SK-N-SH treated with all-trans-retinoic acid at 6 μM for 48 hours (cell line): ENCODE measurements at regions not wholly inside any gene's neighbourhood (a gene's known extent, or its start where the extent isn't known, plus 50 kb on each side); places are given as distances from the start of the nearest gene placed in this dataset.

ENCODE experiments used
- ATAC-seq: fragments of 200-7000 bp; cut with Tn5 transposase; 3 replicates; pipeline ENCODE4 v1.9.1; 2020; ENCODE audit warnings: mild to moderate bottlenecking, moderate library complexity
- ARNTL ChIP-seq: fragments of 450-650 bp; formaldehyde crosslinking; IDR thresholded peaks from 2 replicates; pipeline ENCODE4 v1.5.0; 2020; ENCODE audit warnings: low read depth, mild to moderate bottlenecking, moderate library complexity, borderline replicate concordance
- BACH2 ChIP-seq: fragments of 250-450 bp; sonication (Bioruptor Pico); IDR thresholded peaks from 2 replicates; pipeline ENCODE4 v1.9.0; 2021; ENCODE audit warnings: mild to moderate bottlenecking, borderline replicate concordance
- CREB5 ChIP-seq: fragments of 250-450 bp; sonication (Bioruptor Pico); IDR thresholded peaks from 2 replicates; pipeline ENCODE4 v1.5.1; 2020; ENCODE audit warnings: low read depth, mild to moderate bottlenecking, moderate library complexity
- CSDC2 ChIP-seq: fragments of 250-450 bp; sonication (Bioruptor Pico); IDR thresholded peaks from 2 replicates; pipeline ENCODE4 v1.5.0; 2020; ENCODE audit warnings: mild to moderate bottlenecking, moderate library complexity
- CSRNP3 ChIP-seq: fragments of 250-450 bp; sonication (Bioruptor Pico); IDR thresholded peaks from 2 replicates; pipeline ENCODE4 v1.5.1; 2021; ENCODE audit warnings: mild to moderate bottlenecking, moderate library complexity
- ESRRG ChIP-seq: fragments of 250-450 bp; sonication (Bioruptor Pico); IDR thresholded peaks from 2 replicates; pipeline ENCODE4 v1.6.1; 2021; ENCODE audit warnings: mild to moderate bottlenecking
- GLIS3 ChIP-seq: fragments of 250-450 bp; sonication (Bioruptor Pico); IDR thresholded peaks from 2 replicates; pipeline ENCODE4 v1.5.0; 2020; ENCODE audit warnings: mild to moderate bottlenecking, moderate library complexity
- OSR1 ChIP-seq: fragments of 250-450 bp; sonication (Bioruptor Pico); IDR thresholded peaks from 2 replicates; pipeline ENCODE4 v1.8.0; 2022; ENCODE audit warnings: moderate library complexity, mild to moderate bottlenecking, inconsistent platforms
- PATZ1 ChIP-seq: fragments of 250-450 bp; sonication (Bioruptor Pico); IDR thresholded peaks from 2 replicates; pipeline ENCODE4 v1.8.0; 2020; ENCODE audit warnings: mild to moderate bottlenecking, moderate library complexity, borderline replicate concordance
- POU6F1 ChIP-seq: fragments of 250-450 bp; sonication (Bioruptor Pico); IDR thresholded peaks from 2 replicates; pipeline ENCODE4 v1.8.0; 2021; ENCODE audit warnings: low read depth, mild to moderate bottlenecking, moderate library complexity, borderline replicate concordance
- PPARA ChIP-seq: fragments of 250-450 bp; sonication (Bioruptor Pico); IDR thresholded peaks from 2 replicates; pipeline ENCODE4 v1.5.0; 2020; ENCODE audit warnings: mild to moderate bottlenecking, borderline replicate concordance
- RARB ChIP-seq: fragments of 250-450 bp; sonication (Bioruptor Pico); IDR thresholded peaks from 2 replicates; pipeline ENCODE4 v1.8.0; 2021; ENCODE audit warnings: mild to moderate bottlenecking, moderate library complexity
- SNAI2 ChIP-seq: fragments of 250-450 bp; sonication (Bioruptor Pico); IDR thresholded peaks from 2 replicates; pipeline ENCODE4 v1.5.0; 2020; ENCODE audit warnings: mild to moderate bottlenecking, moderate library complexity
- TCF4 ChIP-seq: fragments of 250-450 bp; sonication (Bioruptor Pico); IDR thresholded peaks from 2 replicates; pipeline ENCODE4 v1.8.0; 2021; ENCODE audit warnings: mild to moderate bottlenecking, moderate library complexity, borderline replicate concordance
- TSHZ2 ChIP-seq: fragments of 250-450 bp; sonication (Bioruptor Pico); IDR thresholded peaks from 2 replicates; pipeline ENCODE4 v1.5.0; 2020; ENCODE audit warnings: mild to moderate bottlenecking, moderate library complexity
- ZC3H10 ChIP-seq: fragments of 250-450 bp; sonication (Bioruptor Pico); IDR thresholded peaks from 2 replicates; pipeline ENCODE4 v1.5.1; 2021; ENCODE audit warnings: mild to moderate bottlenecking, moderate library complexity
- ZFP3 ChIP-seq: fragments of 250-450 bp; sonication (Bioruptor Pico); IDR thresholded peaks from 2 replicates; pipeline ENCODE4 v1.5.0; 2020; ENCODE audit warnings: mild to moderate bottlenecking, moderate library complexity
- ZFP30 ChIP-seq: fragments of 450-650 bp; formaldehyde crosslinking; IDR thresholded peaks from 2 replicates; pipeline ENCODE4 v1.5.0; 2022; ENCODE audit warnings: mild to moderate bottlenecking, moderate library complexity
- ZNF565 ChIP-seq: fragments of 450-650 bp; formaldehyde crosslinking; conservative IDR thresholded peaks from 2 replicates; pipeline ENCODE4 v1.5.0; 2020; ENCODE audit warnings: low read depth, mild to moderate bottlenecking, moderate library complexity
- ZNF70 ChIP-seq: fragments of 450-650 bp; formaldehyde crosslinking; IDR thresholded peaks from 2 replicates; pipeline ENCODE4 v1.5.0; 2020; ENCODE audit warnings: mild to moderate bottlenecking, moderate library complexity
- ZNF8 ChIP-seq: fragments of 450-650 bp; formaldehyde crosslinking; IDR thresholded peaks from 2 replicates; pipeline ENCODE4 v1.5.0; 2020; ENCODE audit warnings: mild to moderate bottlenecking, moderate library complexity

GRCh38 chr2:120480346-120480902 is 134.5 kb downstream of the INHBB start (continued):
- TF ChIP-seq CSRNP3 (CRISPR knock-in tag) (no peak), RARB (CRISPR knock-in tag) (no peak), POU6F1 (CRISPR knock-in tag) (no peak)

GRCh38 chr2:120480903-120481445 is 135.0 kb downstream of the INHBB start:
- no peak for TF ChIP-seq GLIS3 (CRISPR knock-in tag)
- TF ChIP-seq PATZ1 (CRISPR knock-in tag) = no peak
- TF ChIP-seq CREB5 (CRISPR knock-in tag) = no peak
- no peak for TF ChIP-seq TCF4 (CRISPR knock-in tag)
- TF ChIP-seq ESRRG (CRISPR knock-in tag) = no peak
- no peak for TF ChIP-seq CSRNP3 (CRISPR knock-in tag)
- no peak for TF ChIP-seq ZNF70
- TF ChIP-seq ZC3H10 (CRISPR knock-in tag) = no peak
- TF ChIP-seq RARB (CRISPR knock-in tag) = no peak
- TF ChIP-seq OSR1 (CRISPR knock-in tag) = no peak
- TF ChIP-seq ZFP3 (CRISPR knock-in tag) = no peak
- no peak for TF ChIP-seq ZNF8
- no peak for TF ChIP-seq PPARA (CRISPR knock-in tag)
- TF ChIP-seq POU6F1 (CRISPR knock-in tag) = no peak
- TF ChIP-seq ZFP30 (CRISPR knock-in tag) = no peak
- no peak for TF ChIP-seq CSDC2 (CRISPR knock-in tag)
- TF ChIP-seq ZNF565 (CRISPR knock-in tag) = no peak
- no peak for TF ChIP-seq ARNTL
- no peak for TF ChIP-seq BACH2
- no peak for ATAC-seq

GRCh38 chr2:120481446-120482194 is 135.7 kb downstream of the INHBB start:
- ATAC-seq = no peak
- TF ChIP-seq ZFP3 (CRISPR knock-in tag) (no peak), CREB5 (CRISPR knock-in tag) (no peak), PPARA (CRISPR knock-in tag) (no peak), BACH2 (no peak), GLIS3 (CRISPR knock-in tag) (no peak), TCF4 (CRISPR knock-in tag) (no peak), ZNF565 (CRISPR knock-in tag) (no peak), ZNF8 (no peak), TSHZ2 (no peak), SNAI2 (CRISPR knock-in tag) (no peak), CSDC2 (CRISPR knock-in tag) (no peak), OSR1 (CRISPR knock-in tag) (no peak), ZNF70 (no peak)
